ENCODE measurements at regions not wholly inside any gene's neighbourhood (a gene's known extent, or its start where the extent isn't known, plus 50 kb on each side); places are given as distances from the start of the nearest gene placed in this dataset.

- no peak for TF ChIP-seq CTCF (IDR thresholded peaks at IDR 0.05)
- TF ChIP-seq POLR2A (IDR thresholded peaks at IDR 0.05): no peak
- H3K4me1 ChIP-seq: no peaks in the 10 kb centered on the region
- H3K9me3 ChIP-seq: no peaks in the 10 kb centered on the region
- H3K4me3 ChIP-seq: no peak overlapping the region
- no peaks in the 10 kb centered on the region for H3K27me3 ChIP-seq
- no peak for DNase-seq
- intact Hi-C loops (cut with DNase I; ENCODE audit: low total_unique reads): no loop called here
- H3K36me3 ChIP-seq: no peaks in the 10 kb centered on the region
- no peak overlapping the region for H3K27ac ChIP-seq
Observed at GRCh38 chr13:59367467-59367866, 796.3 kb downstream of the DIAPH3 start.

- no peaks in the 10 kb centered on the region for H3K4me1 ChIP-seq
- no peaks in the 10 kb centered on the region for H3K27me3 ChIP-seq
- H3K4me3 ChIP-seq: no peak overlapping the region
- TF ChIP-seq CTCF (IDR thresholded peaks at IDR 0.05): no peak
- TF ChIP-seq POLR2A (IDR thresholded peaks at IDR 0.05): no peak
- H3K36me3 ChIP-seq: no peaks in the 10 kb centered on the region
- H3K27ac ChIP-seq: no peak overlapping the region
- no peaks in the 10 kb centered on the region for H3K9me3 ChIP-seq
- no peak for DNase-seq
- intact Hi-C loops (cut with DNase I; ENCODE audit: low total_unique reads): no loop called here
Observed at GRCh38 chr13:59367904-59368303, 795.8 kb downstream of the DIAPH3 start.

- no peak overlapping the region for H3K4me3 ChIP-seq
- H3K36me3 ChIP-seq: no peaks in the 10 kb centered on the region
- intact Hi-C loops (cut with DNase I; ENCODE audit: low total_unique reads): no loop called here
- H3K4me1 ChIP-seq: no peaks in the 10 kb centered on the region
- no peaks in the 10 kb centered on the region for H3K27me3 ChIP-seq
- no peak for TF ChIP-seq POLR2A (IDR thresholded peaks at IDR 0.05)
- TF ChIP-seq CTCF (IDR thresholded peaks at IDR 0.05): no peak
- H3K27ac ChIP-seq: peak overlapping the region in 1 of 2 donors; percentile 41
- H3K9me3 ChIP-seq: no peaks in the 10 kb centered on the region
- no peak for DNase-seq
Observed at GRCh38 chr13:59368693-59369092, 795.0 kb downstream of the DIAPH3 start.

GRCh38 chr13:59371229-59371628, 792.5 kb downstream of the DIAPH3 start:
- no peaks in the 10 kb centered on the region for H3K4me1 ChIP-seq
- DNase-seq: no peak
- TF ChIP-seq POLR2A (IDR thresholded peaks at IDR 0.05): no peak
- TF ChIP-seq CTCF (IDR thresholded peaks at IDR 0.05): no peak
- intact Hi-C loops (cut with DNase I; ENCODE audit: low total_unique reads): no loop called here
- no peak overlapping the region for H3K27ac ChIP-seq
- H3K27me3 ChIP-seq: no peaks in the 10 kb centered on the region
- no peaks in the 10 kb centered on the region for H3K36me3 ChIP-seq
- H3K9me3 ChIP-seq: no peaks in the 10 kb centered on the region
- no peak overlapping the region for H3K4me3 ChIP-seq

- H3K4me1 ChIP-seq: no peaks in the 10 kb centered on the region
- no peak overlapping the region for H3K4me3 ChIP-seq
- H3K27me3 ChIP-seq: no peaks in the 10 kb centered on the region
- H3K27ac ChIP-seq: no peak overlapping the region
- no peaks in the 10 kb centered on the region for H3K36me3 ChIP-seq
- intact Hi-C loops (cut with DNase I; ENCODE audit: low total_unique reads): no loop called here
- no peaks in the 10 kb centered on the region for H3K9me3 ChIP-seq
- no peak for DNase-seq
- TF ChIP-seq POLR2A (IDR thresholded peaks at IDR 0.05): no peak
- no peak for TF ChIP-seq CTCF (IDR thresholded peaks at IDR 0.05)
Observed at GRCh38 chr13:59373341-59373740, 790.4 kb downstream of the DIAPH3 start.
